CD14-positive monocyte (primary cell): ENCODE measurements at regions not wholly inside any gene's neighbourhood (a gene's known extent, or its start where the extent isn't known, plus 50 kb on each side); places are given as distances from the start of the nearest gene placed in this dataset.
"Not testable (repeated sequence)": the region's sequence is repeated elsewhere in the genome, so short reads cannot be mapped to it uniquely, and the experiment has no call there.

ENCODE experiments used
- DNase-seq, 3 donors: peaks; one replicate each; pipeline ENCODE4 v3.0.0-alpha.2; 2011 to 2022
- H2AFZ ChIP-seq: 2 replicates; pipeline ENCODE4 v1.6.0; 2012; ENCODE audit warnings: mild to moderate bottlenecking, low read depth, low read length, inconsistent platforms; ENCODE audit not compliant: insufficient read depth, poor library complexity, severe bottlenecking
- H3K27ac ChIP-seq, 2 donors: 1 replicate in 1 of 2; 2 replicates in 1 of 2; pipeline ENCODE4 v1.5.1; 2012 to 2013; ENCODE audit warnings: low read length in 2 of 2, control low read depth in 1 of 2, inconsistent platforms in 1 of 2, low read depth in 1 of 2, mild to moderate bottlenecking in 1 of 2
- H3K27me3 ChIP-seq, 2 donors: one replicate each; pipeline versions ENCODE4 v1.6.0 to v1.6.1; 2011 to 2013; ENCODE audit warnings: low read length in 2 of 2; ENCODE audit not compliant: control insufficient read depth in 2 of 2, insufficient read depth in 2 of 2
- H3K36me3 ChIP-seq, 2 donors: replicated peaks in 1 of 2; 1 replicate in 1 of 2; 2 replicates in 1 of 2; pipeline versions ENCODE4 v1.5.1 to v1.6.1; 2012 to 2013; ENCODE audit warnings: low read length in 2 of 2, control low read depth in 1 of 2, inconsistent platforms in 1 of 2, mild to moderate bottlenecking in 1 of 2; ENCODE audit not compliant: insufficient read depth in 2 of 2, control insufficient read depth in 1 of 2
- H3K4me1 ChIP-seq, 2 donors: 1 replicate in 1 of 2; 2 replicates in 1 of 2; pipeline versions ENCODE4 v1.5.1 to v1.6.1; 2012 to 2013; ENCODE audit warnings: low read length in 2 of 2, control low read depth in 1 of 2, inconsistent platforms in 1 of 2, mild to moderate bottlenecking in 1 of 2, moderate library complexity in 1 of 2; ENCODE audit not compliant: insufficient read depth in 2 of 2, control insufficient read depth in 1 of 2
- H3K4me2 ChIP-seq: replicated peaks from 2 replicates; pipeline ENCODE3; 2012; ENCODE audit warnings: low read length, moderate library complexity, mild to moderate bottlenecking; ENCODE audit not compliant: poor library complexity, severe bottlenecking; ENCODE audit errors: extremely low read depth
- H3K4me3 ChIP-seq, 3 experiments: fragments of 200-600 bp in 1 of 3; sonication (generic) in 1 of 3; replicated peaks in 1 of 3; 1 replicate in 2 of 3; 2 replicates in 1 of 3; pipeline ENCODE4 v1.5.1; 2011 to 2013; ENCODE audit warnings: low read length in 3 of 3, mild to moderate bottlenecking in 3 of 3, control low read depth in 2 of 3, low read depth in 2 of 3, inconsistent platforms in 1 of 3, moderate library complexity in 1 of 3
- H3K79me2 ChIP-seq: 2 replicates; pipeline ENCODE4 v1.6.0; 2012; ENCODE audit warnings: mild to moderate bottlenecking, control low read depth, inconsistent platforms, low read length, moderate library complexity; ENCODE audit not compliant: insufficient read depth
- H3K9ac ChIP-seq: 2 replicates; pipeline ENCODE4 v1.6.0; 2017; ENCODE audit warnings: low read length, mild to moderate bottlenecking; ENCODE audit not compliant: insufficient read depth, poor library complexity, severe bottlenecking
- H3K9me3 ChIP-seq, 2 donors: replicated peaks in 1 of 2; 1 replicate in 1 of 2; 2 replicates in 1 of 2; pipeline versions ENCODE4 v1.5.1 to v1.6.1; 2012 to 2013; ENCODE audit warnings: low read length in 2 of 2, control low read depth in 1 of 2; ENCODE audit not compliant: control insufficient read depth in 1 of 2, insufficient read depth in 1 of 2
- H4K20me1 ChIP-seq: 2 replicates; pipeline ENCODE4 v1.6.0; 2012; ENCODE audit warnings: mild to moderate bottlenecking, low read length, control low read depth, moderate library complexity; ENCODE audit not compliant: insufficient read depth
- H3K27ac Mint-ChIP-seq, 7 donors: one replicate each; pipeline ENCODE4 v1.8.0; 2020; ENCODE audit warnings: mild to moderate bottlenecking in 7 of 7, mixed read lengths in 7 of 7, moderate library complexity in 6 of 7, inconsistent platforms in 2 of 7
- H3K27me3 Mint-ChIP-seq, 3 donors: one replicate each; pipeline ENCODE4 v1.8.0; 2021 to 2022; ENCODE audit warnings: low read depth in 3 of 3, mild to moderate bottlenecking in 3 of 3, mixed read lengths in 3 of 3, moderate library complexity in 3 of 3, inconsistent platforms in 1 of 3
- H3K36me3 Mint-ChIP-seq, 2 donors: one replicate each; pipeline ENCODE4 v1.8.0; 2020; ENCODE audit warnings: mixed read lengths in 2 of 2, inconsistent platforms in 1 of 2, mild to moderate bottlenecking in 1 of 2
- H3K4me1 Mint-ChIP-seq: one replicate; pipeline ENCODE4 v1.8.0; 2020; ENCODE audit warnings: mild to moderate bottlenecking, mixed read lengths
- H3K4me3 Mint-ChIP-seq, 2 donors: one replicate each; pipeline ENCODE4 v1.8.0; 2020; ENCODE audit warnings: mild to moderate bottlenecking in 2 of 2, mixed read lengths in 2 of 2, moderate library complexity in 1 of 2
- H3K9me3 Mint-ChIP-seq, 7 donors: one replicate each; pipeline ENCODE4 v1.8.0; 2020 to 2022; ENCODE audit warnings: mixed read lengths in 7 of 7, mild to moderate bottlenecking in 6 of 7, moderate library complexity in 6 of 7, inconsistent platforms in 2 of 7
- WGBS: methylation state at CpG from one replicate; pipeline ENCODE4 v1.1.5; 2013; ENCODE audit warnings: missing lambda C conversion rate; ENCODE audit not compliant: insufficient coverage; 5-methylcytosine and 5-hydroxymethylcytosine counted together
- intact Hi-C, 2 donors: fragments of 100-400 bp; cut with micrococcal nuclease; formaldehyde crosslinking; loops; one replicate each; pipeline versions ENCODE4 v1.15.0 to v1.15.1; 2023
- TF ChIP-seq, protein P1 (sequence below): fragments of 200-600 bp; IDR thresholded peaks from one replicate; pipeline ENCODE4 v1.8.0; 2022; ENCODE audit warnings: antibody characterized with exemption, mild to moderate bottlenecking

DNA sequence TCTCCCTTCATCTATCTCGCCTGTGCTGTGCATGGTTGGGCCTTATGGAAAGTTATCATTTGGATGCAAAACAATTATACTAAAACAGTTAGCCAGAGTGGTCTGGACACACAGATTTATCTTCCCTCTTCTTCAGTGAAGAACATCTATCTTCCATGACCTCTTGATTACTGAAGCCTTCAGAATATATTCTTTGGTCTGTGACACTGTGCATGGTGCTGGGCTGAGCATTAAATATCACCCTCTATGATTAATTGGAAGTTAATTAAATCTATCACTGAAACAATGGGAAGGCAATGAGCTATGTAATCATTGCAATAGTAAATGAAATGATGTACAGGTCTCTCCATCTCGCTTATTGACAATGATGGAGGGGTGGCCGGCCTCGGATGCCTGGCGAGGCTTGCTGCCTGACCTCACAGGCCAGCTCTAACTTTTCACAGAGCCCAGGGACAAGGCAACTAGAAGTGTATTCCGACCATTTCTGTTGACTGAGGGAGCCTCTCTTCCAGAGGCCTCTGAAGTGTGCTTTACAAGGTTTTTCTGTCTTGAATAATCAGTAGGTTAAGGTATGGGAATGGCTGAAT, 186.6 kb downstream of the NKX6-1 start:
- Histone ChIP-seq H4K20me1 (no peaks in the 10 kb centered on the region), H3K4me2 (no peak overlapping the region), H2AFZ (no peak overlapping the region), H3K27me3 (no peaks in the 10 kb centered on the region), H3K4me3 (no peak overlapping the region), H3K4me1 (no peaks in the 10 kb centered on the region), H3K9me3 (no peaks in the 10 kb centered on the region), H3K36me3 (no peaks in the 10 kb centered on the region), H3K27ac (no peak overlapping the region), H3K79me2 (no peaks in the 10 kb centered on the region), H3K9ac (no peak overlapping the region)
- no peak for DNase-seq
- H3K4me1 Mint-ChIP-seq = no peaks in the 10 kb centered on the region
- peaks cover 0 to 3% (median 0%) of the 10 kb centered on the region in 7 donors for H3K9me3 Mint-ChIP-seq
- H3K36me3 Mint-ChIP-seq = no peaks in the 10 kb centered on the region
- H3K4me3 Mint-ChIP-seq = no peak overlapping the region
- TF ChIP-seq, protein P1, sequence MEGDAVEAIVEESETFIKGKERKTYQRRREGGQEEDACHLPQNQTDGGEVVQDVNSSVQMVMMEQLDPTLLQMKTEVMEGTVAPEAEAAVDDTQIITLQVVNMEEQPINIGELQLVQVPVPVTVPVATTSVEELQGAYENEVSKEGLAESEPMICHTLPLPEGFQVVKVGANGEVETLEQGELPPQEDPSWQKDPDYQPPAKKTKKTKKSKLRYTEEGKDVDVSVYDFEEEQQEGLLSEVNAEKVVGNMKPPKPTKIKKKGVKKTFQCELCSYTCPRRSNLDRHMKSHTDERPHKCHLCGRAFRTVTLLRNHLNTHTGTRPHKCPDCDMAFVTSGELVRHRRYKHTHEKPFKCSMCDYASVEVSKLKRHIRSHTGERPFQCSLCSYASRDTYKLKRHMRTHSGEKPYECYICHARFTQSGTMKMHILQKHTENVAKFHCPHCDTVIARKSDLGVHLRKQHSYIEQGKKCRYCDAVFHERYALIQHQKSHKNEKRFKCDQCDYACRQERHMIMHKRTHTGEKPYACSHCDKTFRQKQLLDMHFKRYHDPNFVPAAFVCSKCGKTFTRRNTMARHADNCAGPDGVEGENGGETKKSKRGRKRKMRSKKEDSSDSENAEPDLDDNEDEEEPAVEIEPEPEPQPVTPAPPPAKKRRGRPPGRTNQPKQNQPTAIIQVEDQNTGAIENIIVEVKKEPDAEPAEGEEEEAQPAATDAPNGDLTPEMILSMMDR = no peak
- WGBS = 80% methylated on average over 1 of the region's 6 CpGs
- H3K27ac Mint-ChIP-seq = no peak overlapping the region
- no peaks in the 10 kb centered on the region for H3K27me3 Mint-ChIP-seq
- intact Hi-C loops = no loop called here

DNA sequence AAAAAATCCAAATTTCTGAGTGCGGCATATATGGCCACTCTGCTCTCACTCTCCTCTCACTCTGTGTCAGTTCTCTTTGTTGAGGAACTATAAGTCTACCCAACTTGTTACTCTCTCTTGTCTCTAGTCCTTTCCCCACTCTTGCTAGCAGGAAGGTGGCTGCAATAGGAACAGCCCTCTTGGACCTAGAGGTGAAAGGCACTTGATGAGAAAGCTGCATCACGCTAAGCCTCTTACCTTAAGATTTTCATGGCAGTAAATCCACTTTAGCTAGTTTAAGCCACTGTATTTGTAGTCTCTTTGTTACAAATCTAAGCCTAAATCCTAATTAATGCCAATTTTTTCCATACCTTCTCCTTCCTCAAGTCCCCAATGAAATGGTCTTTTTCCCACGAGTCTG, 189.9 kb downstream of the NKX6-1 start:
- WGBS = 100% methylated on average over 3 of the region's 3 CpGs
- Histone ChIP-seq H4K20me1 (no peaks in the 10 kb centered on the region), H3K4me2 (no peak overlapping the region), H3K27me3 (no peaks in the 10 kb centered on the region), H3K4me3 (no peak overlapping the region), H3K9ac (no peak overlapping the region), H2AFZ (no peak overlapping the region), H3K4me1 (no peaks in the 10 kb centered on the region), H3K79me2 (no peaks in the 10 kb centered on the region), H3K36me3 (no peaks in the 10 kb centered on the region), H3K27ac (no peak overlapping the region), H3K9me3 (no peaks in the 10 kb centered on the region)
- TF ChIP-seq, protein P1 = no peak
- intact Hi-C loops = no loop called here
- Mint-ChIP-seq H3K9me3 (peaks cover 0 to 3% (median 0%) of the 10 kb centered on the region in 7 donors), H3K4me1 (no peaks in the 10 kb centered on the region), H3K27ac (no peak overlapping the region), H3K4me3 (no peak overlapping the region), H3K36me3 (no peaks in the 10 kb centered on the region), H3K27me3 (no peaks in the 10 kb centered on the region)
- no peak for DNase-seq

DNA sequence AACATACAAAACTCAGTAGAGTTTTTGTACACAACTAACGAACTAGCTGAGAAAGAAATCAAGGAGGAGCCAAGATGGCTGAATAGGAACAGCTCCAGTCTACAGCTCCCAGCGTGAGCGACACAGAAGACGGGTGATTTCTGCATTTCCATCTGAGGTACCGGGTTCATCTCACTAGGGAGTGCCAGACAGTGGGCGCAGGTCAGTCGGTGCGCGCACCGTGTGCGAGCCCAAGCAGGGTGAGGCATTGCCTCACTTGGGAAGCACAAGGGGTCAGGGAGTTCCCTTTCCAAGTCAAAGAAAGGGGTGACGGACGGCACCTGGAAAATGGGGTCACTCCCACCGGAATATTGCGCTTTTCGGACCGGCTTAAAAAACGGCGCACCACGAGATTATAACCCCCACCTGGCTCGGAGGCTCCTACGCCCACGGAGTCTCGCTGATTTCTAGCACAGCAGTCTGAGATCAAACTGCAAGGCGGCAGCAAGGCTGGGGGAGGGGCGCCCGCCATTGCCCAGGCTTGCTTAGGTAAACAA, 200.3 kb downstream of the NKX6-1 start:
- H3K27me3 ChIP-seq, intact Hi-C loops, H3K36me3 ChIP-seq, H3K9me3 Mint-ChIP-seq, DNase-seq, H3K4me2 ChIP-seq, H3K27me3 Mint-ChIP-seq, H3K36me3 Mint-ChIP-seq, H3K4me1 Mint-ChIP-seq, H4K20me1 ChIP-seq, H3K27ac Mint-ChIP-seq, H2AFZ ChIP-seq, H3K27ac ChIP-seq, H3K9me3 ChIP-seq, H3K9ac ChIP-seq, H3K4me1 ChIP-seq, H3K4me3 ChIP-seq, H3K4me3 Mint-ChIP-seq, H3K79me2 ChIP-seq: not testable (repeated sequence)
- 95% methylated on average over 12 of the region's 27 CpGs for WGBS
